ENCODE measurements at regions not wholly inside any gene's neighbourhood (a gene's known extent, or its start where the extent isn't known, plus 50 kb on each side); places are given as distances from the start of the nearest gene placed in this dataset.

GRCh38 chrX:16267431-16267830 is 100.2 kb downstream of the MAGEB17 start:
- H3K36me3 Mint-ChIP-seq: no peaks in the 10 kb centered on the region
- Histone ChIP-seq H3K4me1 (ENCODE audit: control insufficient read depth, insufficient read depth, low read length) (no peaks in the 10 kb centered on the region), H3K4me3 (ENCODE audit: low read length) (no peak overlapping the region), H3K36me3 (ENCODE audit: control insufficient read depth, insufficient read depth, low read length) (no peaks in the 10 kb centered on the region), H3K9me3 (ENCODE audit: control insufficient read depth, insufficient read depth, low read length) (no peaks in the 10 kb centered on the region), H3K27ac (ENCODE audit: low read length) (no peak overlapping the region), H3K27me3 (ENCODE audit: control insufficient read depth, insufficient read depth, low read length) (no peaks in the 10 kb centered on the region)
- WGBS (ENCODE audit: insufficient coverage): 100% methylated on average over 1 of the region's 1 CpG
- H3K27me3 Mint-ChIP-seq (ENCODE audit: low read depth in 2 of 2): peaks cover 2 to 7% of the 10 kb centered on the region in 2 donors
- intact Hi-C loops (cut with micrococcal nuclease): no loop called here
- no peak overlapping the region for H3K4me3 Mint-ChIP-seq
- H3K27ac Mint-ChIP-seq: no peak overlapping the region
- no peaks in the 10 kb centered on the region for H3K4me1 Mint-ChIP-seq
- DNase-seq (no peak), ATAC-seq (no peak)
- no peaks in the 10 kb centered on the region for H3K9me3 Mint-ChIP-seq
- TF ChIP-seq CTCF (IDR thresholded peaks at IDR 0.05): no peak

GRCh38 chrX:16268206-16268605 is 100.9 kb downstream of the MAGEB17 start:
- Mint-ChIP-seq H3K27me3 (ENCODE audit: low read depth in 2 of 2) (peaks cover 2 to 7% of the 10 kb centered on the region in 2 donors), H3K36me3 (no peaks in the 10 kb centered on the region), H3K27ac (no peak overlapping the region), H3K4me3 (no peak overlapping the region), H3K9me3 (no peaks in the 10 kb centered on the region), H3K4me1 (no peaks in the 10 kb centered on the region)
- no peaks in the 10 kb centered on the region for H3K36me3 ChIP-seq (ENCODE audit: control insufficient read depth, insufficient read depth, low read length)
- DNase-seq (no peak), ATAC-seq (no peak)
- TF ChIP-seq CTCF (IDR thresholded peaks at IDR 0.05): no peak
- H3K27ac ChIP-seq (ENCODE audit: low read length): no peak overlapping the region
- H3K4me1 ChIP-seq (ENCODE audit: control insufficient read depth, insufficient read depth, low read length): no peaks in the 10 kb centered on the region
- no peak overlapping the region for H3K4me3 ChIP-seq (ENCODE audit: low read length)
- no peaks in the 10 kb centered on the region for H3K27me3 ChIP-seq (ENCODE audit: control insufficient read depth, insufficient read depth, low read length)
- no peaks in the 10 kb centered on the region for H3K9me3 ChIP-seq (ENCODE audit: control insufficient read depth, insufficient read depth, low read length)
- intact Hi-C loops (cut with micrococcal nuclease): no loop called here
- 93% methylated on average over 2 of the region's 2 CpGs for WGBS (ENCODE audit: insufficient coverage)

- peaks cover 0 to 26% of the 10 kb centered on the region in 2 donors for H3K27me3 Mint-ChIP-seq (ENCODE audit: low read depth in 2 of 2)
- intact Hi-C loops (cut with micrococcal nuclease): no loop called here
- Histone ChIP-seq H3K4me3 (ENCODE audit: low read length) (no peak overlapping the region), H3K27ac (ENCODE audit: low read length) (no peak overlapping the region), H3K9me3 (ENCODE audit: control insufficient read depth, insufficient read depth, low read length) (no peaks in the 10 kb centered on the region), H3K4me1 (ENCODE audit: control insufficient read depth, insufficient read depth, low read length) (no peaks in the 10 kb centered on the region), H3K27me3 (ENCODE audit: control insufficient read depth, insufficient read depth, low read length) (no peaks in the 10 kb centered on the region), H3K36me3 (ENCODE audit: control insufficient read depth, insufficient read depth, low read length) (no peaks in the 10 kb centered on the region)
- H3K9me3 Mint-ChIP-seq: peaks cover 0 to 3% of the 10 kb centered on the region in 2 donors
- ATAC-seq (no peak), DNase-seq (peak in 1 of 2 donors; percentile 4)
- H3K4me3 Mint-ChIP-seq: no peak overlapping the region
- WGBS (ENCODE audit: insufficient coverage): 78% methylated on average over 3 of the region's 3 CpGs
- H3K4me1 Mint-ChIP-seq: no peaks in the 10 kb centered on the region
- H3K27ac Mint-ChIP-seq: no peak overlapping the region
- no peak for TF ChIP-seq CTCF (IDR thresholded peaks at IDR 0.05)
- H3K36me3 Mint-ChIP-seq: no peaks in the 10 kb centered on the region
These were observed 111.6 kb downstream of the MAGEB17 start for GRCh38 chrX:16278927-16279326.

- ATAC-seq: no peak
- Histone ChIP-seq H3K9me3 (ENCODE audit: control insufficient read depth, insufficient read depth, low read length) (no peaks in the 10 kb centered on the region), H3K4me1 (ENCODE audit: control insufficient read depth, insufficient read depth, low read length) (no peaks in the 10 kb centered on the region), H3K27me3 (ENCODE audit: control insufficient read depth, insufficient read depth, low read length) (no peaks in the 10 kb centered on the region), H3K27ac (ENCODE audit: low read length) (no peak overlapping the region), H3K36me3 (ENCODE audit: control insufficient read depth, insufficient read depth, low read length) (no peaks in the 10 kb centered on the region), H3K4me3 (ENCODE audit: low read length) (no peak overlapping the region)
- H3K36me3 Mint-ChIP-seq: no peaks in the 10 kb centered on the region
- no peaks in the 10 kb centered on the region for H3K4me1 Mint-ChIP-seq
- WGBS (ENCODE audit: insufficient coverage): 92% methylated on average over 2 of the region's 2 CpGs
- H3K27me3 Mint-ChIP-seq (ENCODE audit: low read depth in 2 of 2): peaks cover 0 to 15% of the 10 kb centered on the region in 2 donors
- intact Hi-C loops (cut with micrococcal nuclease): no loop called here
- no peak overlapping the region for H3K27ac Mint-ChIP-seq
- no peak for TF ChIP-seq CTCF (IDR thresholded peaks at IDR 0.05)
- no peak overlapping the region for H3K4me3 Mint-ChIP-seq
- no peaks in the 10 kb centered on the region for H3K9me3 Mint-ChIP-seq
- no peak for DNase-seq
These were observed 114.9 kb downstream of the MAGEB17 start for GRCh38 chrX:16282209-16282608.
